Liver (tissue), 3 donors: ENCODE measurements at regions not wholly inside any gene's neighbourhood (a gene's known extent, or its start where the extent isn't known, plus 50 kb on each side); places are given as distances from the start of the nearest gene placed in this dataset.

Source experiments
- EGR1 ChIP-seq, 2 donors: IDR thresholded peaks; 2 replicates each; pipeline ENCODE4 v1.6.1; 2016 to 2018; ENCODE audit warnings: antibody characterized with exemption in 2 of 2, low read depth in 2 of 2
- TAF1 ChIP-seq: conservative IDR thresholded peaks from 2 replicates; pipeline ENCODE4 v1.6.1; 2016; ENCODE audit warnings: antibody characterized with exemption, mild to moderate bottlenecking
- YY1 ChIP-seq: IDR thresholded peaks from 2 replicates; pipeline ENCODE4 v1.6.1; 2016; ENCODE audit warnings: antibody characterized with exemption, mild to moderate bottlenecking
- TF ChIP-seq, protein P1 (sequence below): fragments of 150-350 bp; IDR thresholded peaks from 2 replicates; pipeline ENCODE4 v1.5.1; 2017; ENCODE audit warnings: improper control_type of control experiment, low read depth, low read length; ENCODE audit not compliant: missing input control
- TF ChIP-seq, protein P2 (sequence below): IDR thresholded peaks from 2 replicates; pipeline ENCODE4 v1.6.1; 2016; ENCODE audit warnings: antibody characterized with exemption
- TF ChIP-seq, protein P3 (sequence below): IDR thresholded peaks from 2 replicates; pipeline ENCODE4 v1.6.1; 2016; ENCODE audit warnings: antibody characterized with exemption
- donor health status: healthy.
- donor health status: healthy.

DNA sequence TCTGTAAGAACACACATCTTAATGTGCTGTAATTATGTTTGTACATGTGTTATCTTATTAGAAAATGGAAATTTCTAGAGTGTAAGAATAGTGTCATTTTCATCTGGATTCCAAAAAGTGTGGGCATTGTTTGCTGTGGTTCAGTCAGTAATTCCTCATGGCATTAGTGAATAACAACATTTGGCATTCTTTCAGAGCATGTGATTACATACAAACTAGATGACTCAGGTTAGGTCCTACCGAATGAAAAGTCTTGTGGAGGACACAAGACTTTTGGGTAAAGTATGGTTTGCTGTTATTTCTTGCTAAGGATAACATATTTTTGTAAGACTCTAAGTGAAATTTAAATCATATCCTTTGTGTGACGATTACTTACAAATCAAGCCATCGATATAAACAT lies 593.1 kb upstream of the NRXN1 start:
- TF ChIP-seq EGR1 (IDR thresholded peaks at IDR 0.05; ENCODE audit: low read depth in 2 of 2) (no peak), TAF1 (no peak), YY1 (no peak)
- TF ChIP-seq, protein P1, sequence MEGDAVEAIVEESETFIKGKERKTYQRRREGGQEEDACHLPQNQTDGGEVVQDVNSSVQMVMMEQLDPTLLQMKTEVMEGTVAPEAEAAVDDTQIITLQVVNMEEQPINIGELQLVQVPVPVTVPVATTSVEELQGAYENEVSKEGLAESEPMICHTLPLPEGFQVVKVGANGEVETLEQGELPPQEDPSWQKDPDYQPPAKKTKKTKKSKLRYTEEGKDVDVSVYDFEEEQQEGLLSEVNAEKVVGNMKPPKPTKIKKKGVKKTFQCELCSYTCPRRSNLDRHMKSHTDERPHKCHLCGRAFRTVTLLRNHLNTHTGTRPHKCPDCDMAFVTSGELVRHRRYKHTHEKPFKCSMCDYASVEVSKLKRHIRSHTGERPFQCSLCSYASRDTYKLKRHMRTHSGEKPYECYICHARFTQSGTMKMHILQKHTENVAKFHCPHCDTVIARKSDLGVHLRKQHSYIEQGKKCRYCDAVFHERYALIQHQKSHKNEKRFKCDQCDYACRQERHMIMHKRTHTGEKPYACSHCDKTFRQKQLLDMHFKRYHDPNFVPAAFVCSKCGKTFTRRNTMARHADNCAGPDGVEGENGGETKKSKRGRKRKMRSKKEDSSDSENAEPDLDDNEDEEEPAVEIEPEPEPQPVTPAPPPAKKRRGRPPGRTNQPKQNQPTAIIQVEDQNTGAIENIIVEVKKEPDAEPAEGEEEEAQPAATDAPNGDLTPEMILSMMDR: no peak
- TF ChIP-seq, protein P2, sequence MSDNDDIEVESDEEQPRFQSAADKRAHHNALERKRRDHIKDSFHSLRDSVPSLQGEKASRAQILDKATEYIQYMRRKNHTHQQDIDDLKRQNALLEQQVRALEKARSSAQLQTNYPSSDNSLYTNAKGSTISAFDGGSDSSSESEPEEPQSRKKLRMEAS: no peak
- TF ChIP-seq, protein P3, sequence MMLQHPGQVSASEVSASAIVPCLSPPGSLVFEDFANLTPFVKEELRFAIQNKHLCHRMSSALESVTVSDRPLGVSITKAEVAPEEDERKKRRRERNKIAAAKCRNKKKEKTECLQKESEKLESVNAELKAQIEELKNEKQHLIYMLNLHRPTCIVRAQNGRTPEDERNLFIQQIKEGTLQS: no peak
